ENCODE measurements at regions not wholly inside any gene's neighbourhood (a gene's known extent, or its start where the extent isn't known, plus 50 kb on each side); places are given as distances from the start of the nearest gene placed in this dataset.

GRCh38 chr12:4144676-4145075 lies 128.9 kb upstream of the CCND2 start:
- no peaks in the 10 kb centered on the region for H3K4me1 ChIP-seq
- DNase-seq (ENCODE audit: low read depth in 1 of 2, low spot score in 1 of 2) (no peak), FAIRE-seq (no peak), ATAC-seq (no peak)
- ChIA-PET POLR2A (no interaction called here), CTCF (no interaction called here)
- H3K27ac ChIP-seq, result no peak overlapping the region
- no peak overlapping the region for H3K4me2 ChIP-seq
- 17% methylated on average over 2 of the region's 2 CpGs for WGBS (ENCODE audit: missing lambda C conversion rate)
- H3K9me3 ChIP-seq, result peaks cover 5% of the 10 kb centered on the region; the same call in 2 of the 3 replicates
- TF ChIP-seq HOXB5 (CRISPR knock-in tag; IDR thresholded peaks at IDR 0.05) (no peak), ATOH8 (CRISPR knock-in tag; IDR thresholded peaks at IDR 0.05; ENCODE audit: low read depth) (no peak), ELK1 (IDR thresholded peaks at IDR 0.05; ENCODE audit: low read depth, low read length) (no peak), HMGXB4 (CRISPR knock-in tag; IDR thresholded peaks at IDR 0.05; ENCODE audit: borderline replicate concordance) (no peak), BHLHE40 (IDR thresholded peaks at IDR 0.05; ENCODE audit: low read depth, low read length) (no peak), NFE2L2 (conservative IDR thresholded peaks at IDR 0.05; ENCODE audit: low read length) (no peak), RARB (CRISPR knock-in tag; IDR thresholded peaks at IDR 0.05) (no peak), REST (IDR thresholded peaks at IDR 0.05) (no peak), PBX3 (IDR thresholded peaks at IDR 0.05) (no peak), HOXB13 (CRISPR knock-in tag; IDR thresholded peaks at IDR 0.05; ENCODE audit: low read depth) (no peak), JUN (IDR thresholded peaks at IDR 0.05) (no peak), CTCF (IDR thresholded peaks at IDR 0.05) (no peak)
- no peak overlapping the region for H3K4me3 ChIP-seq

- DNase-seq (ENCODE audit: low read depth in 1 of 2, low spot score in 1 of 2) (peak in 1 of 2 experiments; percentile 43), FAIRE-seq (no peak), ATAC-seq (peak in 1 of 2 experiments; percentile 55; a peak in 3 of 6 replicates)
- Histone ChIP-seq H3K4me1 (no peaks in the 10 kb centered on the region), H3K4me2 (no peak overlapping the region), H3K9me3 (peaks cover 5% of the 10 kb centered on the region; the same call in 2 of the 3 replicates), H3K27ac (no peak overlapping the region), H3K4me3 (no peak overlapping the region)
- POLR2A ChIA-PET, result no interaction called here
- CTCF ChIA-PET, result interaction anchor here (1.2 kb wide), 1 partner anchor 132 kb away, joined by 4 read pairs; no protein-coding TSS in a partner anchor
- 9% methylated on average over 6 of the region's 6 CpGs for WGBS (ENCODE audit: missing lambda C conversion rate)
- no peak for TF ChIP-seq RNF2 (IDR thresholded peaks at IDR 0.05; ENCODE audit: borderline replicate concordance, low read depth)
- no peak for TF ChIP-seq NPAS2 (CRISPR knock-in tag; IDR thresholded peaks at IDR 0.05; ENCODE audit: borderline replicate concordance)
- no peak for TF ChIP-seq FOXS1 (CRISPR knock-in tag; IDR thresholded peaks at IDR 0.05)
- TF ChIP-seq ZNF302 (CRISPR knock-in tag; IDR thresholded peaks at IDR 0.05), result no peak
- TF ChIP-seq JUN (IDR thresholded peaks at IDR 0.05), result no peak
- no peak for TF ChIP-seq ESRRA (IDR thresholded peaks at IDR 0.05; ENCODE audit: borderline replicate concordance, low read length)
- no peak for TF ChIP-seq HEYL (CRISPR knock-in tag; IDR thresholded peaks at IDR 0.05)
- no peak for TF ChIP-seq POLR2A (IDR thresholded peaks at IDR 0.05; ENCODE audit: low read length)
- no peak for TF ChIP-seq RAD21 (conservative IDR thresholded peaks at IDR 0.05 in 1 of 2, IDR thresholded peaks at IDR 0.05 in 1 of 2)
- no peak for TF ChIP-seq CTCF (IDR thresholded peaks at IDR 0.05)
- no peak for TF ChIP-seq HMGXB4 (CRISPR knock-in tag; IDR thresholded peaks at IDR 0.05; ENCODE audit: borderline replicate concordance)
- no peak for TF ChIP-seq KDM1A (IDR thresholded peaks at IDR 0.05; ENCODE audit: low read depth)
Observed at GRCh38 chr12:4143896-4144295, 129.7 kb upstream of the CCND2 start.
